ENCODE measurements at regions not wholly inside any gene's neighbourhood (a gene's known extent, or its start where the extent isn't known, plus 50 kb on each side); places are given as distances from the start of the nearest gene placed in this dataset.

DNA sequence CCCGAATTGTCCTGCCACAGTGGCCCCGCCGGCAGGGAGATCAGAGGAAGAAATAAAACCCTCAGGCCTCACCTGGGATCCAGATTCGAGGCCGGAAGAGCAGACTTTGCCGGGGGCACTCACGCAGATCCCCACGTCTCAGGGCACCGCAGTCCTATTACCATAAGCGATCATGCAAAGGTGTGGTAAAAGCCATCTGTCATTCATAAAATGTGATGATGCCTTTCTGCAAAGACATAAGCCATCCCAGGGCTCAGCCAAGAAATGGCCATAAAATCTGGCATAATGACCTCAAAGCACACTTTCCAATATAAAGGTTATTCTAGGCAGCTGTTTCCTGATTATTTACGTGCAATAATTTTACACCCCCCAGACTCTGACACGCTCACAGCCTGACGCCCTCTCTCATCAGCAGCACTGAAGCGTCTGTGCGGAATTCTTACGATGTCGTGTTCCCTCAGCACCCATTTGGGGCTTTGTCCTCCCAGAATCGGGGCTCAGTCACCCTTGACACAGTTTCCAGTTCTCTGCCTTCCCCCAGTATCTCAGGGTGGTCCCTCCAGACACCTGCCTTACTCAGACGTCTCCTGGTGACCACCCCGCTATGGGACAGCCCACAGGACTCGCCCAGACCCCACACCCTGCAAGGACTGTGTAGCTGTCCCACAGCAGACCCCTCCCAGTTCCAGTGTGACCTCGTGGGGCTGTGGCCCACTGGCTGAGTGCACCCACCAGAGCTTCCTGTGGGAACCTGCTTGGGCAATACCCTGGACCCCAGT, 74.3 kb upstream of the FAM20C start:
- POLR2A ChIA-PET = no interaction called here
- CTCF ChIA-PET = no interaction called here

DNA sequence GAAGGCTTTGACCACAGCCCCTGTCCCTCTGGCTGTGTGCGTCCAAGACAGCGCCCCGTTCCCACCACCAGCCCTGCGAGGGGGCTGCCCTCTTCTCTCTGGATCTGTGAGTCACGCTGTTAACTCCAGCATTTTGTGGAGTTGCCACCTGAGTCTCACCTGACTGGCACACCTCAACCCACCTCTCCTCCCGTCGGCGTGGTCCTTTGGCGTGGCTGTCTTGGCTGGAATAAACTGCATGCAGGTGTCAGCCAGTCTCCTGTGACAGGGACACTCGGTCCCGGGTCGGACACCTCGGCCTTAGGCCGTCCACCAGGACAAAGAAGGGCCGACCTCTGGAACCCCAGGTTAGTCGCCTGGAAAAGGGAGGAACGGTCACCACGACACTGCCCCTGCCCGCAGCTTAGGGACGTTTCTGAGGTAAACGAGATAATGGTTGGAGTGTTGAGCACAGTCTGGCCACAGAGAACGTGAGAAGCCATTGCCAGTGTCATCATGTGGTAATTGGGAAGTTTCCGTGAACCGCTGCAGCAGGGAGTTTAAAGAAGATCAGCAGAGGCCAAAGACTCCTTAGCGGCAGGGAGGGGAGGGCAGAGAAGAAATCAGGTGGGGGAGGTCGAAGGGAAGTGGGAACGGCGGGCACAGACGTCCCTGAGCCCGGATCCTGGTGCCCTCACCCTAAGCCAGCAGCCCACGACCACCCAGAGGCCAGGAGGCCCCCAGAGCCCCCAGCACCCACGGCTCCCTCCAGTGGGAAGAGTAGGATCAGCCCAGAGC, 73.6 kb upstream of the FAM20C start:
- CTCF ChIA-PET = no interaction called here
- POLR2A ChIA-PET = no interaction called here

DNA sequence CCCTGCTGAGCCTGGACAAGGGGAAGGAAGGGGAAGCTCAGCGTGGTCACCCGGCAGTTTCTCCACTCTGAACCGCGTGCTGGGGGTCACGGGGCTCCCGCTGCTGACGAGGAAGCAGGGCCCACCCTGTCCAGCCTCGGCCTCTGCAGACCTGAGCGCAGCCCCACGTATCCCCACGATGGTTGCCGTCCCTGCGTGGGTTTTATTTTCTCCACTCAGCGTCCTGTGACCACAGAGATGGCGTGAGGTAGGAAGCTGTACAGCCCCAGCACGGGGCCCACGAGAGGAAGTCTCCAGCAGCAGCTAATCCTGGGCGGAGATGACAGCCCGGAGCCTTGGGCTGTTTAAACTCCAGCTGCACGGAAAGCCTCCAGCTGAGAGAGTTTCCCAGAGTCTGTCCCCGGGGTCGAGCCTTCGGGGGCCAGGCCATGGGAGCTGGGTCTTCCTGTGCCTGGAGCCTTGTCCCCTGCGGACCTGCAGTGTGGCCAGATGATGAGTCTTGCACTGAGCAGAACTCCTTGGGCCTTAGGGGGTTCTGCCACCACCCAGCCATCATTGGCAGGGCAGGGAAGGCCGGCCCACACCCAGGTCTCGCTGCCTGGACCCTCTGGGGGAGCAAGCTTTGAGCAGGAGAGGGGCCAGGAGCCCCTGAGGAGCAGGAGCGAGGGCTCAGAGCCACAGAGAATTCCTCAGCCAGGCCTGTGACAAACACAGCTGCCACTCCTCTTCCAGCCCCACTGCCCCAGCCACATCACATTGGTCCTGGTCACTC, 72.8 kb upstream of the FAM20C start:
- CTCF ChIA-PET = no interaction called here

DNA sequence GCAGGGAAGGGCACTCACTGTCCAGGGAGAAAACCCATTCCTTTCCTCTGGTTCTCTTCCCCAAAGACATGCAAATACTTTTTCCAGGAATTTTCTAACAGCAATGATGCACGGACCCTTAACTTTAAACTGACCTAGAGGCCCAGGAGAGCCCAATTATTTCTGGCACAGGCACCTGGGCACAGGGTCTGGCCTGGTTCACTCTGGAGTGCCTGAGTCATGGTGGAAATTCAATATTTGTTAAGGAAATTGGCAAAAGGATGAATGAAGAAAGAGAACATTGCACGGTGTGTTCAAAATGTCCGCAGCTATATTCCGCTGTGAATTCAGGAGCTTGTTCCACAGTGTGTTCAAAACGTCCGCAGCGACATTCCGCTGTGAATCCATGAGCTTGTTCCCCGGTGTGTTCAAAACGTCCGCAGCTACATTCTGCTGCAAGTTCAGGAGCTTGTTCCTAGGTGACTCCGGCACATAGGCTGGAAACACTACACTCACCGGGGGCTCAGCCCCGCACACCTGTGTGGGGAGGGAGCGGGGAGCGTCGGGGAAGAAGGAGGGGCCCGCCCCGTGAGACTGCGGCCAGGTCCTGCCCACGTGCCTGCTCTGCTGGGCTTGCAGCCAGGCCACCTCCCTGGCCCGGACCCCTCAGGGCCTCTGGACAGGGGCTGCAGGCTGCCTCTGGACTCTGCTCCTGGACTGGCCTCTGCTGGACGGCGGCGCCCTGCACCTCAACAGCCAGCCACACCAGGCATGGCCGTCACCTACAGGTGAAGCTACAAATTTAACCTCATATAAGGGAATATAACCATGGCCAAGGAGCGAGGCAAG, 72.0 kb upstream of the FAM20C start:
- ChIA-PET CTCF (no interaction called here), POLR2A (no interaction called here)

More for the DNA sequence above, 72.8 kb upstream of the FAM20C start:
- POLR2A ChIA-PET = no interaction called here

DNA sequence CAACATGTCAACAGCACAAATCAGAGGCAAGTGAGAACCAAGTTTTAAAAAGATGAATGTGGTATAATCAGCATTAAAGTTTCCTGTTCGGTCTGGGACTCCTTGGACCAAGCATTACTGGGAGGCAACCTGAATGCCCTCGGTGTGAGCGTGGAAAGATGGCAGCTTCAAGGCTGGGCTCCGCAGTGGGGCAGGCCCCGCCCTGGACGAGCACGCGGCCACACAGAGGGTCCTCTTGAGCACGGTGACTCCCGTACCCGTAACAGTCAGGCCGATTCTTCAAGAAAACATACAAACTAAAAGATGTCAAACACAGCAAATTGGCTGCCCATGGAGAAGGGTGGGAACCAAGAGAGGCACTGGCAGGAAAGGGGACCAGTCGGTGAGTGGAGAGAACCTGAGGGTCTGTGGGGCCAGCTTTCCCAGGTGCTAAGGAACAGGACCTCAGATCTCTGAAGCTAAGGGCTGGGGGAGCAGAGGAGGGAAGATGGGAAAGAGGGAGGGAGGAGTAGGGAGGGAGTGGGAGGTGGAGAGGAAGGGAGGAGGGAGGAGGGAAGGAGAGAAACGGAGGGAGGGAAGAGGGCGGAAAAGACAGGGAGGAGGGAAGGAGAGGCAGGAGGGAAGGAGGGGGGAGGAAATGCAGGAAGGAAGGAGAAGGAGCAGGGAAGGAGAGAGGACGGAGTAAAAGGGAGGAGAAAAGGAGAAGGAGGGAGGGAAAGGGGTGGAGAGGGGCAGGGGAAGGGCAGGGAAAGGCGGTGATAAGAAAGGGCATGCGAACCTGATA, 71.2 kb upstream of the FAM20C start:
- POLR2A ChIA-PET = no interaction called here
- CTCF ChIA-PET = no interaction called here

DNA sequence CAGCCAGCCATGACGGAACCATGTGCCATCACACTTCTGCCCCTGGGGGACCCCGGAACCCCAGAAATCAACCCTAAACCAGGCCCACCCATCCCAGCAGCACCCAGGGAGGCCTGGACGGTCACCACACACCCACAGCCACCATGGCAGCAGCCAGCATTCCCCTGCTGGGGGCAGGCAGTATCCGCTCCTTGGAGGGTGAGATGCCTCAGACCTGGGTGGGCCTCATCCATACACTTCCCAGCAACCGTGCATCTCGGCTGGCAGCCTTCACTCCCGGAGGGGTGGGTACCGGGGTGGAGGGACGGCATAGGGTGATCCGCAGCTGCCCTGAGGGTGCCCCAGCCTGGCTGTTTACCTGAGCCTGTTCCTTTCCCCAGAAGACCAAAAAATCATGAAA, 69.1 kb upstream of the FAM20C start:
- POLR2A ChIA-PET = no interaction called here
- CTCF ChIA-PET = no interaction called here

DNA sequence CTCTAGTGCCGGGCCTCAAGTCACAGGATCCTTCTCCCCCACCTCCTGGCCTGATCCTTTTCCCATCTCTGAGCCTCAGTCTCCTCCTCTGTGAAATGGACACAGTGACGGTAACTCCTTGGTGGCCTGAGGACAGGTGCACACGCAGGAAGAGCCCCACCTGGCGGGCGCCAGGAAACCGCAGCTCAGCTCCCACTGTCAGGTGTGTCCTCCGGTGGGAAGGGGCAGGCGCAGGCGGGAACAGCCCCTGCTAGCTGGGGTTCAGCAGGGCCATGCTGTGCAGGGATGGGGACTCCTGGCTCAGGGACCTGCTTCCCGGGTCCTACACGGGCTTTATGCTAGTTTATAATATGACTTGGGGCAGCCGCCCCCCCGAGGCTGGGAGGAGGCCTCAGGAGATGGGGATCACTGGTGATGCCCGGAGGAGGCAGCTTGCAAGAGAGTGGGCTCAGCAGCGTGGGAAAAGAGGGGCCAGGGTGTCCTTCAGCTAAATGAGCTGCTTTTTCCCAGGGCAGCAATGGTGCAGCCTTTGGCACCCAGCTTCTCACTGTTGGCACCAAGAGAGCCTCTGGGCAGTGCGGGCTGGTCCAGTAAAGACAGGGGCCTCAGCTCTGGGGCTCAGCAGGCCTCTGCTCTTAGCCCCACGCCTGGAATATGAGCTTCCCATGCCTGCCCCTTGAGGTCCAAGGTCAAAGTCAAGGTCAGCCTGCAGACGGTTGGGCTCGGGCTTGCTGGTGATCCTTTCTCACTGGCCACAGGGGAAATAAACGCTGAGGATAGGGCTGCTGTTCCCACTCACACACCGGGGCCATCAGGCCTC, 68.0 kb upstream of the FAM20C start:
- CTCF ChIA-PET = no interaction called here
- POLR2A ChIA-PET = no interaction called here

DNA sequence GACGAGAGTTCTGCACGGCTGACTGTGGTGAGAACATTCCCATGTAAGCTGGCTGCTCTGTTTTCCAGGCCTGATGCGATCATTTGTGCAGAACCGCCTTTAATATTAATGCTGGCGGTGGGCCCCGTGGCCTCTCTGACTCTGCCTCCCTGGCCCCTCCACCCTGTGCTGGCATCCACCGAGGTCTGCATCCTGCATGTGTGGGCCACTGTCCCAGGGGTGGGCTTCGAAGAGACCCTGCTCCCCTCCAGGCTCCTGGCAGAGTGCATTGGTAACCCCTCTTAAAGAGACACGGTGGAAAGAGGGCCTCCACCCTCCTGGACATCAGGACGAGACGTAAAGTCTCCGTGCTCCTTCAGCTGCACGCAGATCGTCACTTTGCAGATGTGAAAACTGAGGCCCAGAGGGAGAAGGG, 67.3 kb upstream of the FAM20C start:
- ChIA-PET CTCF (no interaction called here), POLR2A (no interaction called here)

DNA sequence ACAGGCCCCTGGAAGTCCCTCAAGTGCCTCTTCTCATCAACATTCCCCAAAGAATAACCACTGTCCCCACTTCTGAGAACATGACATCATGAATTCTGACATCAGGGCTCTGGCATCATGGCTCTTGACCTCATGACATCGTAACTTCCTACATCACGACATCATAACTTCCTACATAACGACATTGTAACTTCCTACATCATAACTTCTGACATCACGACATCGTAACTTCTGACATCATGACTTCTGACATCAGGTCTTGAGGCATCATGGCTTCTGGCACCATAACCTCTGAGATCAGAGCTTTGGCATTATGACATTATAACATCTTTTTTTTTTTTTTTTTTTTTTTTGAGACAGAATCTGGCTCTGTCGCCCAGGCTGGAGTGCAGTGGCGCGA, 66.7 kb upstream of the FAM20C start:
- CTCF ChIA-PET = no interaction called here
- POLR2A ChIA-PET = no interaction called here

DNA sequence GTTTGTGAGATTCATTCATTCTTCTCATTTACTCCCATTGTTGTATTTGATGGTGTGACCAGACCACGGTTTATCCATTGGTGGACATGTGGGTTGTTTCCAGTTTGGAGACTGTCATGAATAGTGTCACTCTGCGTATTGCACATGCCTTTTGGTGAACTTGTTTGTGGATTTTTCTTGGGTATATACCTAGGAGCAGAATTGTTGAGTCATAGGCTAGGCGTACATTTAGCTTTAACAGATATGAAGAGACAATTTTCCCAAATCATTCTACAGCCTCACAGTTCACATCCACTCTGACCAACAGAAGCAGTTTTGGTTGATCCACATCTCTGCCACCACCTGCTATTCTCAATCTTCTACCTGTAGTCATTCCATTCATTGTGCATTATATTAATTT, 66.0 kb upstream of the FAM20C start:
- ChIA-PET CTCF (no interaction called here), POLR2A (no interaction called here)

DNA sequence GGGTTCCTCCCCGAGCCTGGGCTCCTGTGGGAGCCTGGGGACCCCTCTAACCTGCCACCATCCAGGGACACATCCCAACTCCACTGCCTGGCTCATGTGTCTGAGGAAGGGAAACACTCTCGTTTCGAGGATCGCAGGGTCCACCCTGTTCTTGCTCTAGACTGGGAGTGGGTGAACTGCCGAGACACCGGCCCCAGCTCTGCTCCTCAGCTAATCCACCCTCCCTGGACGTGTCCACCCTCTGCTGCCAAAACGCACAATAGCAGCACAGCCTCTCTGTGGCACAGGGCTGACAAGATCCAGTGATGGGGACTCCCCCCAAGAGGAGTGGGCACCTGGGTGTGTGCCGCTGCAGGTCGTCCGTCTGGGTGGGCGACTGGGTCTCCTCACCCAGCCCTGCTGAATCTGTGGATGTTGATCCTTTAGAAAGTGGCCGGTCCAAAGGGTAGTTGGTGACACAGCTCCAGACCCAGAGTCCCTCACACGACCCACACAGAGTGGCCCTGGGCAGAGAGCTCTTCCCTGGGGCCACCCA, 65.2 kb upstream of the FAM20C start:
- POLR2A ChIA-PET = no interaction called here
- CTCF ChIA-PET = interaction anchor here (1.2 kb wide), 1 partner anchor 14 kb away, joined by 3 read pairs; no protein-coding TSS in a partner anchor

DNA sequence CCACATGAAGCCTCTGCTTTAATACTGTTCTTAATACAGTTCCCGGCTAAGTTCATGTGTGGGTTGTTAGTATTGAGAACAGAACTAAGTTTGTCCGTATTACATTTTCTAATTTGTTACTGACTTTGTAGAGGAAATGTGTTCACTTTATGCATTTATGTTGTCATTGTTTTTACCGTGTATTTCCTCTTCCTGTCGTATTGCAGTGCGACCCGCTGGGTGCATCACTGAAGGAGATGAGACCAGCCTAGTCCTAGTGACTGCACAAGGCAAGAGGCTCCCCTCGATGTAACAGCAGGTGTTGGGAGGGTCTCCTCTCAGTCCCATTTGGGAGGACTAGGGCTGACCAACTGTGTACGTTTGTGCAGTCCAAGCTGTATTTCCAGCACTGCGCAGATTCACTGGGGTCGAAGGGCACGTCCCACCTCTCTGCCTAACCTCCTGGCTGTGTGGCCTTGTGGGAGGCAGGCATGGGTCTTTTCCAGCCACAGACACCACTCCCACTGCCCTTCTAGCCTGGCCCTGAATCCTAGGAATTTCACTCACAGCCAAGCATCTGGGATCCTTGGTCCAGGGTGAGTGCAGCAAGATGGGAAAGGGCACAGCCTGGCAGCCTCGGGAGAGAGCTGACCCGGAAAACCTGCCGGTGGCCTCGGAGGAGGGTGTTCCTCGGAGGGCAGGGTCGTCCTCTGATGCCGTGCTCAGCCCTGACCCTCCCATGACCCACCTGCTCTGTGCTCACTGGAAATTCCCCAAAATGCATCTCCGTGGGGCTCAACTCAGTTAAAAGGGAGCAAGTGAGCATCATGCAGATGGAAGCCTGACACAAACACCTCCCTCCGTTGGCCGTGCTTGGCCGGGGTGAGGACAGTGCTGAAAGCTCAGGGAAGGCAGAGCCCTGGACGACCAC, 63.9 kb upstream of the FAM20C start:
- POLR2A ChIA-PET = no interaction called here
- CTCF ChIA-PET = interaction anchor here (1.2 kb wide), 1 partner anchor 15 kb away, joined by 3 read pairs; no protein-coding TSS in a partner anchor

DNA sequence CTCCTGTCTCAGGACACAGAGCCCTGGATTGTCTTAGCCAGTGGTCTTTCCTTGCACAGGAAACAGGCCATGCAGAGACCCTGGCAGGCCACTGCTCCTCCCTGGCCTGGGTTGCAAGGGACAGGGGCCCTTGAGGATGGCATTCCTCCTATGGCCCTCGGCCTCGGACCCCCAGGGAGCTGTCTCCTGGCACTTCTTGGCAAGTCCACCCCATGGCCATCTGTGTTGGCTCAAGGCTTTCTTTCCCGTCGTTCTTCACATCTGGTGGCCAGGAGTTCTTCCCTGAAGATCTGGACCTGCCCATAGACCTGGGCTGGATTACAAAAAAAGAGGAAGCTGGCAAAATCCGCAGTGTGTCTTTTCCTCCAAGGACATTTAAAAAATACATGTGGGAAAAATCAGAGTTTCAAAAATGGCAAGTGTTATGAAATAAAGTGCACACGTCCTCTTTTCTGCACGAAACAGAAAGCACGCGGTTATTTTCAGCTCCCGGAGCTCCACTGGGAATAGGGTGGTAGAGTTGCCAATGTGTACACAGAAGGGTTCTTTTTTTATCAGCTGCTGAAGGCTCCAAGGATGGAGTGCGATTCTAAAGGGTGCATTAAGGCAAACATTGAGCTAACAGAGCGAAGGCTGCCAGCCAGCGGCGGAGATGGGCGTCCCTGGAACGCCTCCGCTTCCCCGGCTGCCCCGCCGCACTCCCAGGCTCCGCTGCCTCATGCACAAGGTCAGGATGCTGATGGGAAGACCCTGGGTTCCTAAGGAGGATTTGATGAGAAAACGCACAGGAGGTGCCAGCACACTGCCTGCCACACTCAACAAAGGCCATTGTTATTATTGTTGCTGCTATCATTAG, 62.8 kb upstream of the FAM20C start:
- POLR2A ChIA-PET = no interaction called here
- CTCF ChIA-PET = no interaction called here

DNA sequence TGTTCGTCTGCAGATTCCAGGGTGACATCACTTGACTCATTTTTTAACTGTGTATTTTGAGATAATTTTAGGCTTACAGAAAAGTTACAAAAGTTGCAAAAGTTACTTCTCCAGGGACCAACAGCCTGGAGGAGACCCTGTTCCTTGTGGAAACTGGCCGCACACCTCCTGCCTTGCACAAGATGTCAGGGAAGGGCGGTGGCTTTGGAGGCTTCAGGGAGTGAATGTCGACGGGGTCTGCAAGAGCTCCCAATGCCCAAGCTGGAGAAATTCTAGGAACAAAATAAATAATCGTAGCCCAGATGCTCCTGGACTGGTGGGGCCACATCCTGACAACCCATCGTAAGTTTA, 62.2 kb upstream of the FAM20C start:
- ChIA-PET POLR2A (no interaction called here), CTCF (no interaction called here)

DNA sequence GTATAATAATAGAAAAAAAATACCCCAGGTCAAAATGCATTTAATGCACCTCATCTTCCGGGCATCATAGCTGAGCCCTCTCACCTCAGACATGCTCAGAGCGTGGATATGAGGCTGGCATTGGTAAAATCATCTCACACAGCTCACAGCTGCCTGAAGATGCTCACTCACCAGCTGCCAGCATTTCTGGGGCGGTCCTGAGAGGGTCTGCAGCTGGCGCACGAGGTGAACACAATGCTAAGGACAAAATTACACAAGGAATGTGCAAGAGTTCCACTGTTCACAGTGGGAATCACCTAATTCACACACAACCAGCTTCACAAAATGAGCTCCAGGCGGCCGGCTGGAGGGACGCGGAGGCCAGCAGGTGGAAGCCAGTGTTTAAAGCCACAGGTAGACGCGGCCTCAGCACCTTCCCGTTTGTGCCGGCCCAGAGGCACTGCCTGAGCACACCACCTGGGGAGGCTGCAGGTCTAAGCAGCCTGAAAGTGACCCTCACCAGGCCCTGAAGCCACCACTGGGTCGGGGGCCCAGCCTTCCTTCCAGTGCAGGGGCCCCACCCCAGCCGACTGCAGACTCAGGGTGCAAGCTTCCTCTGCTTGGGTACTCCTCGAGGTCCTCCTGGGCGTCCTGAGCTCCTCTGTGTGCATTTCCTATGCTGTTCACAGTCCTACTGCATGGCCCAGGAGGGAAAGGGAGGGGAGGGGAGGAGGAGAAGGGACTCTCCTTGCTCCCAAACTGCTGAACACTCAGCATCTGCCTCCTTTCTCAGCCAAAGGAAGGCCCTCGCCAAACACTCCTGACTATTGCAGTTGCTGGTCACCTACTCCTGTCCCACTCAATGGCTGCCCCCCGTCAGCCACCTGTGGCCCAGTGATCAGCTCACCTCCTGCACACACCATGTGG, 61.2 kb upstream of the FAM20C start:
- POLR2A ChIA-PET = no interaction called here
- CTCF ChIA-PET = no interaction called here

Measured in activated CD8-positive, alpha-beta memory T cell treated with anti-CD3 and anti-CD28 coated beads for 36 hours (primary cell).